ENCODE measurements at regions not wholly inside any gene's neighbourhood (a gene's known extent, or its start where the extent isn't known, plus 50 kb on each side); places are given as distances from the start of the nearest gene placed in this dataset.

- H3K36me3 Mint-ChIP-seq = no peaks in the 10 kb centered on the region
- no peaks in the 10 kb centered on the region for H3K4me1 Mint-ChIP-seq
- H3K27me3 Mint-ChIP-seq (ENCODE audit: low read depth in 2 of 2) = peaks cover 8 to 11% of the 10 kb centered on the region in 2 donors
- intact Hi-C loops (cut with micrococcal nuclease) = no loop called here
- Histone ChIP-seq H3K27ac (ENCODE audit: low read length) (no peak overlapping the region), H3K9me3 (ENCODE audit: control insufficient read depth, insufficient read depth, low read length) (no peaks in the 10 kb centered on the region), H3K4me3 (ENCODE audit: low read length) (no peak overlapping the region), H3K27me3 (ENCODE audit: control insufficient read depth, insufficient read depth, low read length) (no peaks in the 10 kb centered on the region), H3K36me3 (ENCODE audit: control insufficient read depth, insufficient read depth, low read length) (no peaks in the 10 kb centered on the region), H3K4me1 (ENCODE audit: control insufficient read depth, insufficient read depth, low read length) (no peaks in the 10 kb centered on the region)
- 79% methylated on average over 3 of the region's 3 CpGs for WGBS (ENCODE audit: insufficient coverage)
- no peak for DNase-seq
- ATAC-seq = no peak
- H3K27ac Mint-ChIP-seq = no peak overlapping the region
- no peak overlapping the region for H3K4me3 Mint-ChIP-seq
- H3K9me3 Mint-ChIP-seq = no peaks in the 10 kb centered on the region
- no peak for TF ChIP-seq CTCF (IDR thresholded peaks at IDR 0.05)
Measured at GRCh38 chr3:109923431-109923830, 586.1 kb upstream of the DPPA4 start.

- Histone ChIP-seq H3K9me3 (ENCODE audit: control insufficient read depth, insufficient read depth, low read length) (no peaks in the 10 kb centered on the region), H3K4me1 (ENCODE audit: control insufficient read depth, insufficient read depth, low read length) (no peaks in the 10 kb centered on the region), H3K36me3 (ENCODE audit: control insufficient read depth, insufficient read depth, low read length) (no peaks in the 10 kb centered on the region), H3K27me3 (ENCODE audit: control insufficient read depth, insufficient read depth, low read length) (no peaks in the 10 kb centered on the region), H3K4me3 (ENCODE audit: low read length) (no peak overlapping the region), H3K27ac (ENCODE audit: low read length) (no peak overlapping the region)
- H3K4me3 Mint-ChIP-seq = no peak overlapping the region
- H3K27ac Mint-ChIP-seq = no peak overlapping the region
- H3K9me3 Mint-ChIP-seq = no peaks in the 10 kb centered on the region
- no peak for TF ChIP-seq CTCF (IDR thresholded peaks at IDR 0.05)
- H3K27me3 Mint-ChIP-seq (ENCODE audit: low read depth in 2 of 2) = peaks cover under 1 to 6% of the 10 kb centered on the region in 2 donors
- intact Hi-C loops (cut with micrococcal nuclease) = no loop called here
- no peaks in the 10 kb centered on the region for H3K4me1 Mint-ChIP-seq
- H3K36me3 Mint-ChIP-seq = no peaks in the 10 kb centered on the region
- no peak for DNase-seq
- no peak for ATAC-seq
Measured at GRCh38 chr3:109924196-109924595, 586.9 kb upstream of the DPPA4 start.

- Histone ChIP-seq H3K4me1 (ENCODE audit: control insufficient read depth, insufficient read depth, low read length) (no peaks in the 10 kb centered on the region), H3K9me3 (ENCODE audit: control insufficient read depth, insufficient read depth, low read length) (no peaks in the 10 kb centered on the region), H3K4me3 (ENCODE audit: low read length) (no peak overlapping the region), H3K27me3 (ENCODE audit: control insufficient read depth, insufficient read depth, low read length) (no peaks in the 10 kb centered on the region), H3K27ac (ENCODE audit: low read length) (no peak overlapping the region), H3K36me3 (ENCODE audit: control insufficient read depth, insufficient read depth, low read length) (no peaks in the 10 kb centered on the region)
- H3K27ac Mint-ChIP-seq = no peak overlapping the region
- no peaks in the 10 kb centered on the region for H3K4me1 Mint-ChIP-seq
- H3K4me3 Mint-ChIP-seq = no peak overlapping the region
- DNase-seq = no peak
- no peaks in the 10 kb centered on the region for H3K9me3 Mint-ChIP-seq
- H3K27me3 Mint-ChIP-seq (ENCODE audit: low read depth in 2 of 2) = peaks cover 0 to 2% of the 10 kb centered on the region in 2 donors
- no peak for ATAC-seq
- intact Hi-C loops (cut with micrococcal nuclease) = no loop called here
- no peak for TF ChIP-seq CTCF (IDR thresholded peaks at IDR 0.05)
- no peaks in the 10 kb centered on the region for H3K36me3 Mint-ChIP-seq
- 94% methylated on average over 8 of the region's 8 CpGs for WGBS (ENCODE audit: insufficient coverage)
Measured at GRCh38 chr3:109926376-109926775, 589.0 kb upstream of the DPPA4 start.

- no peaks in the 10 kb centered on the region for H3K9me3 ChIP-seq (ENCODE audit: control insufficient read depth, insufficient read depth, low read length)
- no peak overlapping the region for H3K27ac Mint-ChIP-seq
- H3K36me3 ChIP-seq (ENCODE audit: control insufficient read depth, insufficient read depth, low read length) = no peaks in the 10 kb centered on the region
- no peaks in the 10 kb centered on the region for H3K36me3 Mint-ChIP-seq
- H3K27me3 ChIP-seq (ENCODE audit: control insufficient read depth, insufficient read depth, low read length) = peaks cover 2% of the 10 kb centered on the region
- no peaks in the 10 kb centered on the region for H3K4me1 ChIP-seq (ENCODE audit: control insufficient read depth, insufficient read depth, low read length)
- H3K4me1 Mint-ChIP-seq = no peaks in the 10 kb centered on the region
- H3K27ac ChIP-seq (ENCODE audit: low read length) = no peak overlapping the region
- no peak overlapping the region for H3K4me3 ChIP-seq (ENCODE audit: low read length)
- no peak for ATAC-seq
- no peak for TF ChIP-seq CTCF (IDR thresholded peaks at IDR 0.05)
- intact Hi-C loops (cut with micrococcal nuclease) = no loop called here
- peaks cover 0 to 2% of the 10 kb centered on the region in 2 donors for H3K27me3 Mint-ChIP-seq (ENCODE audit: low read depth in 2 of 2)
- no peak for DNase-seq
- H3K4me3 Mint-ChIP-seq = no peak overlapping the region
- WGBS (ENCODE audit: insufficient coverage) = 79% methylated on average over 2 of the region's 2 CpGs
- H3K9me3 Mint-ChIP-seq = no peaks in the 10 kb centered on the region
Measured at GRCh38 chr3:109927161-109927560, 589.8 kb upstream of the DPPA4 start.
